HG02840 (cell line): ENCODE measurements at regions not wholly inside any gene's neighbourhood (a gene's known extent, or its start where the extent isn't known, plus 50 kb on each side); places are given as distances from the start of the nearest gene placed in this dataset.
"Not testable (repeated sequence)": the region's sequence is repeated elsewhere in the genome, so short reads cannot be mapped to it uniquely, and the experiment has no call there.

Source experiments
- ATAC-seq: cut with Tn5 transposase; IDR thresholded peaks from one replicate; pipeline ENCODE4 v1.9.1; 2021; ENCODE audit warnings: mild to moderate bottlenecking, moderate library complexity, moderate number of reproducible peaks; ENCODE audit not compliant: unreplicated experiment, low FRiP score

DNA sequence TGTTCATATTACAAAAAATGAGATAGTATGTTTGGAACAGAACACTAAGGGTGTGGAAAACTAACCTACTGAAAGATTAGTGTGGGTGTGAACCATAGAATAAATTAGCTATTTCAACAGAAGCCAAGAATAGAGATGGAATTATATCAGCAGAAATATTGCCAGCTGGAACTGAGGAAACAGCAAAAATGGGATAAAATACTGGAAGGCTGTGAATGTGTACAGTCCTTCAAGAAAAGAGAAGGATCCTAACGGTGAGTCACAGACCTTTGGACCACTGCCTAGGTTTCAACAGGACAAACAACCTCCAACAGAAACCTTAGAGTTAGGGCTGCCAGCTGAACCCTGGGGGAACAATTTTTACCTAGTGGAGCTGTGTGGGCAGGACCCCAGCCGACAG lies 395.0 kb downstream of the ZWINT start:
- ATAC-seq, result no peak

DNA sequence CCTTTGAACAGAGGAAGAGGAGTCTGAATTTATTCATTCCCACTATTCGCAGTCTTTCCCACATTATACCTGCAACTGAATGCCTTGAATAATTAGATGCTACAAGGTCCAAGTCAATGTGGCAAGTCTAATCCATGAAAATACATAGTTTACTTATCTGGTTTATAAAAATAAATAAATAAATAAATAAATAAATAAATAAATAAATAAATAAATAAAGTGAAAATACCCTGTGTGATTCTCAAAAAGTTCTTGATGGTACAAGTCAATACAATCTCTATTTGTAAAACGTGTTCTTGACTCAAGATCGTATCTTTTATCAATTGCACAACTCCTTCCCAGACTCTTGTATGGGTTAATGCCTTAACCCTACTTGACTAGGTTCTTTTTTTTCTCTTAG lies 417.7 kb downstream of the ZWINT start:
- no peak for ATAC-seq

DNA sequence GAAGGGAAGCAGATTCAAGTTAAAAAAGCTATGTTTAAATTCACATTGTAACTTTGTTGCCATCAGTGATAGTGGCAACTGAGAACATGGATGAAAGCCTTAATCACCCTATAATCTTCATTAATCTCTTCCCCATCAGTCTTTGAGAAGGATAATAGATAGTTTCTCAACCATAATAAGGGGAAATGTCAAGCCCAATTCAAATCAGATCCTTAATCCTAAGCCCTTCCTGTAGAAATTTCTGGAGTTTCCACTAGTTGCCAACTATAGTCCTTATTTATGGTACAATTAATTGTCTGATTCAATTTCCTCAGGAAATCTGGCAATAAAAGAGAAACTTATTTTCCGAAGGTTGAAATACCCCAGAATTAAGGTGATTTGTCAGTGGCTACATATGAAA lies 431.8 kb downstream of the ZWINT start:
- ATAC-seq, result no peak

DNA sequence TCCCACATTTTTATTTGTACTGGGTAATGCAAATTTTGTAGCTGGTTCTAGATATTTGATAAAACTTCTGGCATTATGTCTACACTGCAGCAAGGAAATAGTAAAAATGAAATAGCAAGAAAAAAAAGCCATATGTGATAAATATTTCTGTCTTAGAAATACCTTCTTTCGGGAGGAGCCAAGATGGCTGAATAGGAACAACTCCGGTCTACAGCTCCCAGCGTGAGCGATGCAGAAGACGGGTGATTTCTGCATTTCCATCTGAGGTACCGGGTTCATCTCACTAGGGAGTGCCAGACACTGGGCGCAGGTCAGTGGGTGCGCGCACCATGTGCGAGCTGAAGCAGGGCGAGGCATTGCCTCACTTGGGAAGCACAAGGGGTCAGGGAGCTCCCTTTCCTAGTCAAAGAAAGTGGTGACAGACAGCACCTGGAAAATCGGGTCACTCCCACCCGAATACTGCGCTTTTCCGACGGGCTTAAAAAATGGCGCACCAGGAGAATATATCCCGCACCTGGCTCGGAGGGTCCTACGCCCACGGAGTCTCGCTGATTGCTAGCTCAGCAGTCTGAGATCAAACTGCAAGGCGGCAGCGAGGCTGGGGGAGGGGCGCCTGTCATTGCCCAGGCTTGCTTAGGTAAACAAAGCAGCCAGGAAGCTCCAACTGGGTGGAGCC lies 461.4 kb downstream of the ZWINT start:
- ATAC-seq, result not testable (repeated sequence)

DNA sequence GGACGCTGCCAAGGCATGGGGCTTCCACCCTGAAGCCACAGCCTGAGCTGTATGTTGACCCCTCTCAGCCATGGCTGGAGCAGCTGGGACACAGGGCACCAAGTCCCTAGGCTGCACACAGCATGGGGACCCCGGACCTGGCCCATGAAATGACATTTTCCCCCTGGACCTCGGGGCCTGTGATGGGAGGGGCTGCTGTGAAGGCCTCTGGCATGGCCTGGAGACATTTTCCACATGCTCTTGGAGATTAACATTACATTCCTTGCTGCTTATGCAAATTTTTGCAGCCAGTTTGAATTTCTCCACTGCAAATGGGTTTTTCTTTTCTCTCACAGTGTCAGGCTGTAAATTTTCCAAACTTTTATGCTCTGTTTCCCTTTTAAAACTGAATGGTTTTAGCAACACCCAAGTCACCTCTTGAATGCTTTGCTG lies 463.6 kb downstream of the ZWINT start:
- ATAC-seq, result no peak

DNA sequence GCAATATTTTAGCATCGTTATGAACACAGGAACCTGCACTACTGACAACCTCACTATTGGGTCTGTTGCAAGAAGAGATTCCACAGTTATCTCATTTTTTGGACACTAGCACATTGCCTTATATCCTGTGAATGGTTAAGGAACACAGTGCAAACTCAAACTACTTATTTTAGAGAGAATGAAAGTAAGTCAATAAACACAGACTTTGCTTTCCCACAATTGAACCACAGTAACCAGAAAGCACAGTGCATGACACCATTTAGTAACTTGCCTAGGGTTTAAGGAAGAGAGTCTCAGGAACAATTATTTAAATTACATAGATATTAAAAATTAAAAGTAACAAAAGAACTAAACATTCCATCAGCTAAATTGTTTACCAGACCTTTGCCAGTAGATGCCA lies 468.8 kb downstream of the ZWINT start:
- no peak for ATAC-seq

DNA sequence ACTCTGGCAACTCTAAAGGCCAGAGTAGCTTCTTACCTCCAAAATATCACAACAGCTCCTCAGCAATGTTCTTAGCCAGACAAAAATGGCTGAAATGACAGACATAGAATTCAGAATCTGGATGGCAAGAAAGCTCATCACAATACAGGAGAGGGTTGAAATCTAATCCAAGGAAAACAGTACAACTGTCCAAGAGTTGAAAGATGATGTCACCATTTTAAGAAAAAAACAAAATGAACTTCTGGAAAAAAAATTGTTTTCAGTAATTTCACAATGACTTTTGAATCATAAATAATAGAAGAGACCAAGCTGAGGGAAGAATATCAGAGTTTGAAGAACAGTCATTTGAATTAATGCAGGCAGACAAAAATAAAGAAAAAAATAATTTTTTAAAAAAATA lies 479.5 kb downstream of the ZWINT start:
- ATAC-seq, result no peak

DNA sequence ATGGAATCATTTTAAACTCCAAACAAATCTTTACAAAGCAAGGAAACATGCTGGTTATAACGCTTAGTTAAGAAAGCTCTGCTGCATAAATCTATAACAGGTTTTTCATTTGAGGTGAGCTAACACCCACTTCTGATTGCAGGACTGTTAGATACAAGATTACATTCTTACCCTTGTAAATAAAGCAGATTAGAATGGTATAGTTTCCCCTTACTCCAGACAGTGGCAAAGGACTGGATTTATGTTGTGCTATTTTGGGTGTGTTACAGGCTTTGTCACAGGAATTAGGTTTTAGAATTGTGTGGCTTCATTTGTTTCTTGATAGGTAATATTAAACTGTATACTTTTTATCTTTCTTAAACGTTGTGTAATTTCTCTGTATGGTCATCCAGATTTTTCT lies 487.6 kb downstream of the ZWINT start:
- no peak for ATAC-seq

DNA sequence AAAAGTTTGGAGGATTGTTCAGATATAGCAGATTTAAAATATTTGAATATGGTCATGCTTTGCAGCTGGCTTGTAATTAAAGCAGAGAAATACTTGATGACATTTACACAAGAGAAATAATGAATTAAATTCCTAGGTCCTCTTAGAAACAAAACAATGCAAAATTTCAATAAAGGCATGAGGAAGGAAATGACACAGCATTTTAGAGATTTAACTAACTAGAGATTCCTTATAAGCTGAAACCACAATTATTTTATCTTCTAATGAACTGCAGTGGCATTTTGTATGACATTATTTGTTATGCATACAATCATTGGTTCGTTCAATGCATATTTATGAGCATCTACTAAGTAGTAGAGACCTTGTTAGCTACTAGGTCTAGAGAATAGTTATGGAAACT lies 490.9 kb downstream of the ZWINT start:
- ATAC-seq, result no peak

DNA sequence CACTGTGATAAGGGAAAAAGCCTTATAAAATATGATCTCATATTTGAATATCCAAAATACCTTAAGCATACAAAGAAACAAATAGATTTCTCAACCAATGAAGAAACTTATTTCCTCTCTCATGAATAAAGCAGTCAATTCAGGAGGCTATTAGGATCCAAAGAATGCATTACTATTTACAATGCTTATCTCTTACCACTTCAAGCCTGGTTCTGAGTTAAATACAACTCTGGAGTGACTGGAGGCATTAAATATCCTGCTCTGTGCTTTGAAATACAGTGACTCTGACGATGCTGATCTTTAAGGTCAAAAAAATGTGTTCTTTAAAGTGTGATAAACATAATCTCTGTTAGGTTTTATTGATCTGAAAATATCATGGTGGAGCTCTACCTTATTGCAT lies 493.2 kb downstream of the ZWINT start:
- no peak for ATAC-seq

DNA sequence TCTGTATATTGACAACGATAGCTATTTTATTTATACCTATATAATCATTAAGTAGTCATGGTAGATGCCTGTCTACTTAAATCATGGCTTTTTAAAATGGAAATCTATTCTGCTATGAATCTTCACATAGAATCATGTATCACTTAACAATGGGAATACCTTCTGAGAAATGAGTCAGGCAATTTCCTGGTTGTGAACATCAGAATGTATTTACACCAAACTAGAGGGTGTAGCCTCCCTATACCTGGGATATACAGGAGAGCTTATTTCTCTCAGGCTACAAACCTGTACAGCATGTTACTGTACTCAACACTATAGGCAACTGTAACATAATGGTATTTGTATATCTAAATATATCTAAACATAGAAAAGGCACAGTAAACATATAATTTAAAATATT lies 502.3 kb downstream of the ZWINT start:
- no peak for ATAC-seq

DNA sequence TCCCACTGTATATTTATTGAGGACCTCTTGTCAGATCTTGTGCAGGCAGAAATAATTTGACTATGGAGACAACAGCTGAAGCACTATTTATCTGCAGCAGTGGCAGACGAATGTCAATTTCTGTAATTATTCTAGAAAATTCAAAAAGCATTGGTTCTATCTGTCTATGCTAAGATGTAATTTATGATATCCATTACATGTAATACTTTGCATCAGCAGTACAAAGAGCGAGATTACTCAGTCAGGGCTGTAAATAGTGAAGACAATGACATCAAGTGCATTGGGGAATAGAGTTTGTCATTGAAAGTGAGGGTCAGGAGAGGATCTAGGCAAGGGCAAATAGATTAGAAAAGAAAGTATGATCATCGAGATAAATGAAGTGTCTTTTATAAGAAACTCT lies 508.2 kb downstream of the ZWINT start:
- ATAC-seq, result no peak

DNA sequence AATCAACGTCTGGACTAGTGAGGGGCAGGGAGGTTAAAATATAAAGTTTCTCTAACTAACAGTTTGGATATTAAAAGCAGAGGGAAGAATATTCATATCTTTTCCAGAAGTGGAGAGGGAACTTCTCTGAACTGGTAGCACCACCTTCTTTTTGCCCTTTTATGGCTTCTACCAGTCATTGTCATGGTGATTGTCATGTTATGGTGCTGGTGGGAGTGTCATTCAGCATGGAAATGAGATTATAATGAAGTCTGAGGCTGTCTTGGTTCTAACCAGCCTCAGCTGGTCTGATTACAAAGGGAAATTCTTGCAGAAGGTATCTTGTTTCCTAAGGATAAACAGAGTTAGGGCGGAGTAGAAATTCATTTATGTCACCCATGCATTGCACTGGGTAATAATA lies 523.8 kb downstream of the ZWINT start:
- ATAC-seq, result no peak

DNA sequence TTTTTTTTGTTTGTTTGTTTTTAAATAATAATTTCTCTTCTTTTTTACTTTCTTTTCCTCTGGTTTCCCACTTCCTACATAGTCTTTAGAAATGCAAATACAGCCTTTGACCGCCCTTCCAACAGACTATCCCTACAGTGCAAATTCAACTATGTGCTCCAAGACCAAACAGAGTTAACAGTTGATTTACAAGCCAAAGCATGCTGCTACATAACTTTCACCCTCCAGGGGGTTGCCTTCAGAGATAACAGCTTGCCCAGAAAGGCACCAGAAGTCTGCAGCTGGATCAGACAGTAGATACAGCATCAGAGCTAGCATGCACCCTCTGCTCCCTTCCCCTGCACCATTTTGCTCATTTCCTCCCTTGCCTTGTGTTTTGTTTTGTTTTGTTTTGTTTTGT lies 539.0 kb downstream of the ZWINT start:
- ATAC-seq, result no peak

DNA sequence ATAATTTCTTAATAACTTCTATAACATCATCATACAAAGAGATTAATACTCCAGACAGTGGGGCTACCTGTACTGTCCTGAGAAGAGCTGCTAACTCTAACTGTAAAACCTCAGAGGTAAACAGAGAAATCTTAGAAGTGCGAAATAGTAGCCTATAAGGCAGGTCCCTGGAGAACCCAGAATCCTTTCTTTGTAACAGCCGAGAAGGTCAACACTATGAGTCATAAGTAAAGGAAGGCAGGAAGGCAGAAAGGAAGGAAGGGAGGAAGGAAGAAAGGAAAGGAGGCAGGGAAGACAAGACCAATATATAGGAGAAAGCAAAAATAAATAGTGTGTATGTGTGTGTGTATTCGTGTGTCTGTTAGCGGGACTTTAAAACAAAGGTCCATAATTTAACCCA lies 540.6 kb downstream of the ZWINT start:
- no peak for ATAC-seq

DNA sequence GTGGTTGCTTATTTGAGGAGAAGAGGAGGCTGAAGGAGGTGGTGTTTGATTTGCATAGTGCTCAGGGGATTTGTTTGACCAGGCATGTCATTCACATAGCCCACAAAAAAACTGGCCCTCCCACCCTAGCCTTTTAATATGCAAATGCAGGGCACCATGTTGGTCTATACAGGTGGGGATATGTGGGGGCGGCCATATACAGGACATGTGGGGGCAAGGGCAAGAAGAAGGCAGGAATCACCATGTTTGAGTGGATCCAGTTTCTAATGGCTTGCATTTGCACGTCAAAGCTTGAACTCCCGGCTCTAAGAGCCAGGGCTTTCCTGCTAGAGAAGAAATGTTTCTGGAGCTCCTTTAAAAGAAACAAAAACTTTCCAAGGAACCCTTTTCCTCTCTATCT lies 541.0 kb downstream of the ZWINT start:
- no peak for ATAC-seq

DNA sequence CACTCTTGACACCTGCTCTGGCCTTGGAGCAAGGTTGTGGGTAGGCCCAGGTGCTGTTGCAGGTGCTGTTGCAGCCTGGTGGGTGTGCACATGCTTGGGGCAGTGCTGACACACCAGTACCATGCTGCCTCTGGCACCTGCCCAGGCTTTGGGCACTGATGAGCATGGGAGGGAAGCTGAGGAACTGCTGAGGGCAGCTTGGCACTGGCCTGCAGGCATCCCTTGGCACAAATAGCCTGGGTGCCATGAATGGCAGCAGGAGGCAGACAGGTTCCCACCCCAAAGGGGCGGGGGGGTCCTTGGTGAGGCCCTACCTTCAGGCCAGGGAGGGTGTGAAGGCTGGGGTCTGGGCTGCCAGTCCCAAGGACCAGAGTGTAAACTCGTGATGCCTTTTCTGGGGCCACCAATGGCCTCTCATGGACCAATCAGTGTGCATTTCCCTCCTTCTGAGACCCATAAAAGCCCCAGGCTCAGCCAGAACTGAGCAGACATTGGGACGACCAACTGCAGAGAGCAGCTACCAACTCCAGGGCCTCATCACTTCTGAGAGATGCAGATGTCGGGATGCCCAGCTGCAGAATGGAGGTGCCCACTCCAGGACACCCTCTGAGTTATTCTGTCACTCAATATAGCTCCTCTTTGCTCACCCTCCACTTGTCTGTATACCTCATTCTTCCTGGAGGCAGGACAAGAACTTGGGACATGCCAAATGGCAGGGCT lies 547.4 kb downstream of the ZWINT start:
- ATAC-seq, result no peak

DNA sequence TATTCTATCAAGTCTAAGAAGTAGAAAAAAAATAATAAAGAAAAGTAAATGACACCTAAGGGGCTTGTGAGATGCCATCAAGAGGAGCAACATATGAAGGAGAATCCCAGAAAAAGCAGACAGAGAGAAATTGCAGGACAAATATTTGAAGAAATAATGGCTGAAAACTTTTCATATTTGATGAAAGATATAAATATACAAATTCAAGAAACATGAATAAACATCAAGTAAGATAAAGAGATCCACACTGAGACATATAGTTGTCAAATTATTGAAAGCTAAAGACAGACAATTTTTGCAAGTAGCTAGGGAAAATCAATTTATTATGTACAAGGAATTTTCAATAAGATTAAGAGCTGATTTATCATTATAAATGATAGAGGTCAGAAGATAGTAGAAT lies 558.0 kb downstream of the ZWINT start:
- no peak for ATAC-seq

DNA sequence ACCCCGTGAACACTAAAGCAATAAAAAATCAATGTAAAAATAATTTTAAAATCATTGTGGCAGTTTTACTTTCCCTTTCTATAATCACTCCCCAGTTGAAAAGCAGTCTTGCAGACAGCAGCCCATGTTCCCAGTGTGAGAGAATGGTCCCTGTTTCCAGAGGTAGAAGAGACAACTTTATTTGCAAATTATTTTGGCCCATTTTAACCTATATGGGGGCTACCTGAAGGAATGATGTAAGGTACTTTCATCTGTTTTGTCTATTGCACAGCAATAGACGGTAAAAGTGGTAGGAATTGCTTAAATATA lies 559.8 kb downstream of the ZWINT start:
- ATAC-seq, result no peak

DNA sequence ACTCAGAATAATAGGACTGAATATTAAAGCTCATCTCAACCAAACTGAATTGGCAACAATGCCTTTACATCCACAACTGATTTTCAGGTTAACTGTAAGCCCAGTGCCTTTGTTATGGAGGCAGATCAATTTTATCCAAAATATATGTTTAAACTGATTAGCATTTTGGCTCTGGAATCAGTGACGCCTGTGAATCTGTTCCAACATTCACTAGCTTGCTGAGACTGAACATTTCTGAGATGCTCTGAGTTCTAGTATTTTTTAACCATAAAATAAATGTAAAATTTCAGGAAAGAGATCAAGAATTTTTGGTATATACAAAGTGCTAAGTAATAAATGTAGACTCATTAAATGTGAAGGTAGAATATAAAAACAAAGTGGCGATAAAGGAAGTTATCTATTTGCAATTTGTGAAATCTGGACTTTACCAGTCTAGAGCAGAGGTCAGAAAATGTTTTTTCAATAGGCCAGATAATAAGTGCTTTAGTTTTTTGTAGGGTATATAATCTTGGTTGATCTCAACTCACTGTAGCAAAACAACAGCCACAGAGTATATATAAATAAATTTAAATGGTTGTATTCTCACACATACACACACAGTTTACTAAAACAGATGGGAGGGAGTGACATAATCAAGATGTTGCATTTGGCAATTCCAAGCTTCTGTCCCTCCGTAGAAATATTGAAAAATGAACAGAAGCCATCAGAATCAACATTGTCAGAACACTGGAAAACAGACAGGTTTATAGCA lies 560.3 kb downstream of the ZWINT start:
- ATAC-seq, result no peak

DNA sequence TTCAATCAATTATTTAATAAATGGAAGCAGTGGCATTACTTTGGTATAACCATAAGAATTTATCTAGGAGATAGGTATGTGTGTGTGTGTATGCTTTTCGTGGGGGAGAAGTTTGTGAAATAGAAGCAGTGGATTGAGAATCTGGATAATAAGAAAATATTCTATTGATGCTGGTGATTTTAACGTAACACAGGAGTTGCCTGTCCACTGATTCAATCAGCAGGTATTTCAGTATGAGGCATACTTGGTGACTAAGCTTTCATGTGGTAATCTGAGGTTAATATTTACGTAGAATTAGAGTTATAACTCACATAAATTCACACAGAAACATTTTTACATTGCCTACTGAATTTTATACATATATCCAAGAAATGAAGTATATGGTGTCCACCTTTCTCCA lies 568.0 kb downstream of the ZWINT start:
- ATAC-seq, result no peak

DNA sequence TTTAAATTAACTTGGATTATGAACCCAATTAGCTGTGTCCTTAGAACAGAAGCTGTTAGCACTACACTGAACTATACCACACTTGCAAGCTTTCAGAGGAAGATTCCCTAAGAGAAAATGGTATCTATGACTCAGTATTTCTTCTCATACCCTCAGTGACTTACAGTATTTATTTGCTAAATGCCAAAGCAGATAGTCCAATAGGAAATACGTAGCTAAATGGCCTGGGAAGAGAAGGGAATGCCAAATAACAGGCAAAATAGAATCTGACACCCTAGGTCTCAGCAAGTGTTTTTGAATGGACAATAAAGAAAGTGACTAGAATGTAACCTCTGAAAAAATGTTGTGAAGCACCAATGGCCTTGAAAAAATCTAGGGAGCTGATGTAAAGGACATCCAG lies 570.8 kb downstream of the ZWINT start:
- ATAC-seq, result not testable (repeated sequence)
